ENCODE measurements at regions not wholly inside any gene's neighbourhood (a gene's known extent, or its start where the extent isn't known, plus 50 kb on each side); places are given as distances from the start of the nearest gene placed in this dataset.

DNA sequence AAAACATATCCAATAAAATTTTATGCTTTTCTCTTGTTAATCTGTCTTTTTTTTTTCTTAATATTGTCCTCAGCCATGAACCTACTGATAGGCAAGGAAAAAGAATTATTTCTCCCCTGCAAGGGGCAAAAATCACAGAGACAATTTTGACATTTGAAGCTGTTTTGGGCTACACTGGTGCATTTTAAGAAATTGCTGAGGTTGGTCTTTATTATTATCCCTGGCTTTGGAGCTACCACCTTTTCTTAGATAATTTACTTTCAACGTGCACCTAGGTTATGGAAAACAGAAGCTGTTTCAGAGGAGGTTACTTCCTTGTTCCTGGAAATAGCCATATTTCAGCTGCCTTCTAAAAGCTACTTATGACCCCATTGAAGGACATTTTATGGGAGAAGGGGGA is 195.5 kb upstream of the KYNU start:
- no peak overlapping the region for H3K4me3 Mint-ChIP-seq (ENCODE audit: unreplicated experiment)
- no peaks in the 10 kb centered on the region for H3K9me3 Mint-ChIP-seq (ENCODE audit: unreplicated experiment)
- H3K27ac Mint-ChIP-seq (ENCODE audit: unreplicated experiment), result no peak overlapping the region
- no peaks in the 10 kb centered on the region for H3K36me3 Mint-ChIP-seq (ENCODE audit: unreplicated experiment)
- peaks cover 7% of the 10 kb centered on the region for H3K4me1 Mint-ChIP-seq (ENCODE audit: unreplicated experiment)
- TF ChIP-seq, protein P1, sequence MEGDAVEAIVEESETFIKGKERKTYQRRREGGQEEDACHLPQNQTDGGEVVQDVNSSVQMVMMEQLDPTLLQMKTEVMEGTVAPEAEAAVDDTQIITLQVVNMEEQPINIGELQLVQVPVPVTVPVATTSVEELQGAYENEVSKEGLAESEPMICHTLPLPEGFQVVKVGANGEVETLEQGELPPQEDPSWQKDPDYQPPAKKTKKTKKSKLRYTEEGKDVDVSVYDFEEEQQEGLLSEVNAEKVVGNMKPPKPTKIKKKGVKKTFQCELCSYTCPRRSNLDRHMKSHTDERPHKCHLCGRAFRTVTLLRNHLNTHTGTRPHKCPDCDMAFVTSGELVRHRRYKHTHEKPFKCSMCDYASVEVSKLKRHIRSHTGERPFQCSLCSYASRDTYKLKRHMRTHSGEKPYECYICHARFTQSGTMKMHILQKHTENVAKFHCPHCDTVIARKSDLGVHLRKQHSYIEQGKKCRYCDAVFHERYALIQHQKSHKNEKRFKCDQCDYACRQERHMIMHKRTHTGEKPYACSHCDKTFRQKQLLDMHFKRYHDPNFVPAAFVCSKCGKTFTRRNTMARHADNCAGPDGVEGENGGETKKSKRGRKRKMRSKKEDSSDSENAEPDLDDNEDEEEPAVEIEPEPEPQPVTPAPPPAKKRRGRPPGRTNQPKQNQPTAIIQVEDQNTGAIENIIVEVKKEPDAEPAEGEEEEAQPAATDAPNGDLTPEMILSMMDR (IDR thresholded peaks at IDR 0.05), result no peak
- no peak for DNase-seq (ENCODE audit: extremely low spot score, unreplicated experiment)
- no peaks in the 10 kb centered on the region for H3K27me3 Mint-ChIP-seq (ENCODE audit: unreplicated experiment)

DNA sequence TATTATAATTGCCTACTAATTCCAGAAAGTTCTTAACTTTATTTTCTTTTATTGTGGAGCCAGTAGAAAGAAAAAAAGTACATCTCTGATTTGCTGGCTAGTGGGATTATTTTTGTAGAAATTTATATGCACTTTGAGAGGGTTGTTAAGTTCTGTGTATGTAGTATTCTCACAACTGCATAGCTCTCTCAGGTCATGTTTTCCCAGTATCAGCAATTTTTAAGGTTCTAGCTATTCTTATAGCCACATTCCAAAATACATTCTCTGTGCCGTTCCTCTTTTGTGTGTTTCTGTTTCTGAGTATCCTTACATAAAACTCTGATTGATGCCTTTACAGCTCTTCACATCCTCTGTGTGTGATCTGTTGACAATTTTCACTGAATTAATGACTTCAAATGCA is 199.3 kb upstream of the KYNU start:
- Mint-ChIP-seq H3K4me1 (ENCODE audit: unreplicated experiment) (peaks cover 5% of the 10 kb centered on the region), H3K4me3 (ENCODE audit: unreplicated experiment) (no peak overlapping the region), H3K9me3 (ENCODE audit: unreplicated experiment) (no peaks in the 10 kb centered on the region), H3K27ac (ENCODE audit: unreplicated experiment) (no peak overlapping the region), H3K36me3 (ENCODE audit: unreplicated experiment) (no peaks in the 10 kb centered on the region), H3K27me3 (ENCODE audit: unreplicated experiment) (no peaks in the 10 kb centered on the region)
- no peak for DNase-seq (ENCODE audit: extremely low spot score, unreplicated experiment)
- TF ChIP-seq, protein P1 (IDR thresholded peaks at IDR 0.05), result no peak

DNA sequence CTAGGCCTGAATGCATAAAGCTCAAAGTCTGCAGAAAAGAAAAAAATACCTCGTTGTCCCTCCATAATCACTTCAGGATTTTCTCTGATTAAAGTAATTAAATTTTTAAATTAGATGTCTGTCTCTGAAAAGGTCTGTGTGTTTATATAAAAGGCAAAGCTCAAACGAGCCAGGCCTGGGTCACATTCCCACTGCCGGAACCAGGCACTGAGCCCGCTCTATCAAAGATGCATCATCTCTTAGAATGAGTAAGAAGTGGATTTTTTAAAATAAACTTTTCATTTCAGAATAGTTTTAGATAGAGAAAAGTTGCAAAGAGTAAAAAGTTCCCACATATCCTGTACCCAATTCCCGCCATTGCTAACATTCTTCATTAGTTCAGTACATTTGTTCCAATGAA is 202.1 kb upstream of the KYNU start:
- Mint-ChIP-seq H3K4me1 (ENCODE audit: unreplicated experiment) (peaks cover 1% of the 10 kb centered on the region), H3K9me3 (ENCODE audit: unreplicated experiment) (no peaks in the 10 kb centered on the region), H3K27ac (ENCODE audit: unreplicated experiment) (no peak overlapping the region), H3K27me3 (ENCODE audit: unreplicated experiment) (no peaks in the 10 kb centered on the region), H3K36me3 (ENCODE audit: unreplicated experiment) (no peaks in the 10 kb centered on the region), H3K4me3 (ENCODE audit: unreplicated experiment) (no peak overlapping the region)
- DNase-seq (ENCODE audit: extremely low spot score, unreplicated experiment), result no peak
- TF ChIP-seq, protein P1 (IDR thresholded peaks at IDR 0.05), result no peak

DNA sequence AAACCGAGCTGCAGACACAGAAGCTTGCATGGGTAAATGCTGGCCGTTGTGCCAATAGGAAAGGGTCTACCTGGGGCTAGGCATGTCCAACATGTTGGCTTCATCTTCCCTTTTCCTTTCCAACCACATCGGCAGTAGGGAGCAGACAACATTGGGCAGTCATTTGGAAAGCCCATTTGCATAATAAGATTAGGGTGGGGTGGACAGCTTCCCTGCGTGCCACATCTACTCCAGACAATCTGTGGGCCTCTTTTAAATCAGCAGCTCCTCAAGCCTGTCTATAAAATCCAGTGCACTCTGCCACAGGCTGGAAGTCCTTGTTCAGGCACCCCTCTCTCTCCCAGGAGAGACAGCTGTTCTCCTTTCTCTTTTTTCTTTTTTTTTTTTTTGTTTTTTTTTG is 203.6 kb upstream of the KYNU start:
- no peak for DNase-seq (ENCODE audit: extremely low spot score, unreplicated experiment)
- no peaks in the 10 kb centered on the region for H3K27me3 Mint-ChIP-seq (ENCODE audit: unreplicated experiment)
- TF ChIP-seq, protein P1 (IDR thresholded peaks at IDR 0.05), result no peak
- no peak overlapping the region for H3K4me3 Mint-ChIP-seq (ENCODE audit: unreplicated experiment)
- peaks cover 1% of the 10 kb centered on the region for H3K4me1 Mint-ChIP-seq (ENCODE audit: unreplicated experiment)
- no peaks in the 10 kb centered on the region for H3K9me3 Mint-ChIP-seq (ENCODE audit: unreplicated experiment)
- H3K36me3 Mint-ChIP-seq (ENCODE audit: unreplicated experiment), result no peaks in the 10 kb centered on the region
- no peak overlapping the region for H3K27ac Mint-ChIP-seq (ENCODE audit: unreplicated experiment)

DNA sequence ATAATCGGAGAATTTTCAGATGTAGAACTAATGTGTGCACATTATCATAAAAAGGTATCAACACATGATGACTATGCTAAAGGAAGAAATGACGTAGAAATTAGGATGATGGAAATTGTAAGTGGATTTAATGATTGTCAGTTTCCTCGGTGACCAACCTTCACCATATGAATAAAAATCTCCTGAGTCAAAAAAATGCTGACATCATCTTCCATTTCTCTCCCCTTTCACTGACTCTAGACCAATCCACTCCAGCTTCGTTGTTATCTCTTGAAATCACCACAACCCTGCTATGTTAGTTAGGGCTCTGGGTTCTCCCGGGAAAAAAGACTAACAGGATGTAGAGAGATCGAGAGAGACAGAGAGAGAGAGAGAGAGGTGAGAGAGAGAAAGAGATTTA is 204.8 kb upstream of the KYNU start:
- Mint-ChIP-seq H3K4me1 (ENCODE audit: unreplicated experiment) (peaks cover 1% of the 10 kb centered on the region), H3K9me3 (ENCODE audit: unreplicated experiment) (no peaks in the 10 kb centered on the region), H3K27me3 (ENCODE audit: unreplicated experiment) (no peaks in the 10 kb centered on the region), H3K4me3 (ENCODE audit: unreplicated experiment) (no peak overlapping the region), H3K27ac (ENCODE audit: unreplicated experiment) (no peak overlapping the region), H3K36me3 (ENCODE audit: unreplicated experiment) (no peaks in the 10 kb centered on the region)
- TF ChIP-seq, protein P1 (IDR thresholded peaks at IDR 0.05), result no peak
- no peak for DNase-seq (ENCODE audit: extremely low spot score, unreplicated experiment)
